ENCODE measurements at regions not wholly inside any gene's neighbourhood (a gene's known extent, or its start where the extent isn't known, plus 50 kb on each side); places are given as distances from the start of the nearest gene placed in this dataset.

DNA sequence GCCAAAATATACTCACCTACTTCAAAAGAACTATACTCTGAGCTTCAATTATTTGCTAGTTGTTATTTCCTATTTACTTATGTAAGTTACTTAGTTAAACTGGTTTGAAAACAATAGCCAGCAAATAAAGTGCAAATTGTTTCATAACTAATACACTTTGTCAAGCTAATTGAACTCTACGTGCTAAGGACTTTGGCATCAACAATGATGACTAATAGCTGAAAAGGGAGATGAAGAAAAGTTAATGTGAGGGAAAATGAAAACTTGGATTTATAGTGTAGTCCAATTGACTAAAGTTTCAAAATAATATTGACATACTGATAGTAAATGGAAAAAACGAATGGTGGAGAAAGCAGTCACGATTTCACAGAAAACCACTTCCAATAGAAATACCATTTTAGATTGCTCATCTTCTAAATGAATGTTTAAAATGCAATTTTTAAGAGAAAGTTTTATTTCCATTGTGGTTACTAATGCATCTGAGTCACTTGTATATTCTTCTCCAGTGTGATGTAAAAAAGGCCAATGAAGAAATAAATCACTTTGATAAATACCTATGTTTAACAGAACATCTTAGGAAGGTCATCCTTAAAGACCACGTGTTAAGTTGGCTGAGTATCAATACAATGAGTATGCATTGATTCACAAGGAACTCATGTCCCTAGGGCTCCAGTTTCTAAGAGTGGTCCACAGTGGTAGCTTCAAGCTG is 455.2 kb downstream of the LTN1 start:
- Histone ChIP-seq H3K9me3 (replicated peaks; ENCODE audit: low read length) (no peaks in the 10 kb centered on the region), H3K4me3 (ENCODE audit: low read length) (no peak overlapping the region), H3K27me3 (ENCODE audit: control insufficient read depth, insufficient read depth, low read length) (no peaks in the 10 kb centered on the region), H3K4me2 (ENCODE audit: low read length) (peak overlapping the region; percentile 39), H3K4me1 (ENCODE audit: control insufficient read depth, insufficient read depth, low read length) (peaks cover 48% of the 10 kb centered on the region), H3K9ac (ENCODE audit: low read depth, low read length) (peak overlapping the region; percentile 72), H3K36me3 (ENCODE audit: insufficient read depth, low read length) (no peaks in the 10 kb centered on the region)

DNA sequence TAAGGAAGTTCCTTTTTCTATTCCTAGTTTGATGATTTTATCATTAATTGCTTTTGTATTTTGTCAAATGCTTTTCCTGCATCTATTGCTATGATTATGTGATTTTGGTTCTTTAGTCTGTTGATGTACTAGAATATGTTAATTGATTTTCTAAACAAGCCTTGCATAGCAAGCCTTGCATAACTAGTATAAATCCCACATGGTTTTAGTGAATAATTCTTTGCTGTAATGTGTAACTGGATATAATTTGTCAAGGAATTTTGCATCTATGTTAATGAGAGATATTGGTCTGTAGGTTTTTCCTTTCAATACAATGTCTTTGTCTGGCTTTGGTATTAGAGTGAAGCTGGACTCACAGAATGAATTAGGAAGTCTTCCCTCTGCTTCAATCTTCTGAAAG is 460.2 kb downstream of the LTN1 start:
- no peak overlapping the region for H3K9ac ChIP-seq (ENCODE audit: low read depth, low read length)
- no peaks in the 10 kb centered on the region for H3K9me3 ChIP-seq (replicated peaks; ENCODE audit: low read length)

DNA sequence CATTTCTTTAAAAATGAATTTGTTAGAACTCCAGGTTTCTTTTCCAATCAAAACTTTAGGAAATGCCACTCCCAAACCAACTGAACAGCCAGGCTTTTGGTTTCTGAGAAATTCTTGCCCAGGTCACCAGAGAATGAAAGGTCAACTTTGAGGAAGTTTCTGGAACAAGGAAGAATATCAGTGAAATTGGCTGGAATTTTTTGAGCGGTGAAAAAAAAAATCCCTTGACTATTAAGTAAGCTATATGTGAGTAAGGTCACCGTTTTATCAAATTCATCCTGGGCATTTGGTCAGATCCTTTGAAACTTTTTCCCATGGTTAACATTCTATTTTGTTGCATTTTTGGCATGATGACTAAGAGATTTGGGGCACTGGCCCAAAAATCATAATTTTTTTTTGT is 469.3 kb downstream of the LTN1 start:
- Histone ChIP-seq H3K4me1 (ENCODE audit: control insufficient read depth, insufficient read depth, low read length) (peaks cover 21% of the 10 kb centered on the region), H3K27me3 (ENCODE audit: control insufficient read depth, insufficient read depth, low read length) (no peaks in the 10 kb centered on the region), H3K9ac (ENCODE audit: low read depth, low read length) (no peak overlapping the region), H3K36me3 (ENCODE audit: insufficient read depth, low read length) (no peaks in the 10 kb centered on the region), H3K4me3 (ENCODE audit: low read length) (no peak overlapping the region), H3K4me2 (ENCODE audit: low read length) (no peak overlapping the region), H3K9me3 (replicated peaks; ENCODE audit: low read length) (no peaks in the 10 kb centered on the region)

More for the DNA sequence above, 460.2 kb downstream of the LTN1 start:
- Histone ChIP-seq H3K27me3 (ENCODE audit: control insufficient read depth, insufficient read depth, low read length) (no peaks in the 10 kb centered on the region), H3K4me1 (ENCODE audit: control insufficient read depth, insufficient read depth, low read length) (peaks cover 13% of the 10 kb centered on the region), H3K4me2 (ENCODE audit: low read length) (no peak overlapping the region), H3K4me3 (ENCODE audit: low read length) (no peak overlapping the region), H3K36me3 (ENCODE audit: insufficient read depth, low read length) (no peaks in the 10 kb centered on the region)

DNA sequence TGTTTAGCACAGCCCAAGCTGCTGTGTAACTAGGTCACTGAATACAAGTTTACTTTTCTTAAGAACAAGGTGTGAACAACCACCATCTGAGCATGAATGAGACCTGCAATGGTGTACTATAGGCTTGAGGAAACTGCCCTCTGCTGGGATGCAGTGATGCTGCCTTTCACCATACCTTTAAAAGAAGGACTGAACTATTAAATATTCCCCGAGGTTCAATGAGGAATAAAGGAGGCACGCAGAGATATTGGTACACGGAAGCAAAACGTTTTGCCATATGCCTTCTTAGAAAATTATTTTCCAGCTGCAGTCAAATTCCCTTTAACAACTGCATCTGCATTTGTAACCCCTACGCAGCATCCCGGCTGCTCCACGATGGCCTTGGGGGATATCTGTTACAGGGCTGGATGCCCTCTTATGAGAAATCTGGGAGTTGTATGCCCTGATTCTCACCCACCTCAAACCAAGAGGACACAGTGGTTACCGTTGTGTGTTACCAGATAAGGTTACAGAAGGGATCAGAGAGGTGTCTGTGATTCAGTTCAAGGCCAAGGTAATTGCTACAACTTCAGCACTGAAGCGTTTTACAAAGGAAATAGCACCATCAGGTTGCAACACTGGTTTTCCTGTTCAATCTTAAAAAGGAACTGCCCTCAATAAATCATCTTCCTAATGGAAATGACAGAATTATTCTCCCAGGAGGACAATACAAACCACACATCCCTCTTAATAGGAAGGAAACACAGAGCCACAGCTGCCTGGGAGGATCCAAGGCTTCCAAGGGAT is 470.5 kb downstream of the LTN1 start:
- Histone ChIP-seq H3K9me3 (replicated peaks; ENCODE audit: low read length) (no peaks in the 10 kb centered on the region), H3K4me1 (ENCODE audit: control insufficient read depth, insufficient read depth, low read length) (peaks cover 27% of the 10 kb centered on the region), H3K4me3 (ENCODE audit: low read length) (no peak overlapping the region), H3K27me3 (ENCODE audit: control insufficient read depth, insufficient read depth, low read length) (no peaks in the 10 kb centered on the region), H3K36me3 (ENCODE audit: insufficient read depth, low read length) (no peaks in the 10 kb centered on the region), H3K9ac (ENCODE audit: low read depth, low read length) (peak overlapping the region; percentile 15), H3K4me2 (ENCODE audit: low read length) (no peak overlapping the region)

DNA sequence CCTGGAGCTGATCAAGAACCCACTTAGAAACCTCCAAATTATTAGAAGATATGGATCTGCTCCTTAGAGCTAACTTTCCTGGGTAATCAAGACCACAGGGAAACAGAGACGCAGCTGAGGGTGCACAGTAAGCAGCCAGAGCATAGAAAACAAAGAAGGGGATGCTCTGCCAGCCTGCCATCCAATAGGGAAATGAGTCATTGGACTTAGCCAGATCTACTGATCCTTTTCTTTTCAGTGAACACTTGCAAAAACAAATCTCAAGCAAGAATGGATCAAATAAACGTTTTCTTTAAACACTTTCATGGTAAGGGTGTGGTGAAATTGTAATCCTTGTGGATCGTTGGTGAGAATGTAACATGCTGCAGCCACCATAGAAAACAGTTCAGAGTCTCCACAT is 474.0 kb downstream of the LTN1 start:
- Histone ChIP-seq H3K36me3 (ENCODE audit: insufficient read depth, low read length) (no peaks in the 10 kb centered on the region), H3K9ac (ENCODE audit: low read depth, low read length) (no peak overlapping the region), H3K27me3 (ENCODE audit: control insufficient read depth, insufficient read depth, low read length) (no peaks in the 10 kb centered on the region), H3K9me3 (replicated peaks; ENCODE audit: low read length) (no peaks in the 10 kb centered on the region), H3K4me2 (ENCODE audit: low read length) (no peak overlapping the region), H3K4me1 (ENCODE audit: control insufficient read depth, insufficient read depth, low read length) (peaks cover 32% of the 10 kb centered on the region), H3K4me3 (ENCODE audit: low read length) (no peak overlapping the region)

DNA sequence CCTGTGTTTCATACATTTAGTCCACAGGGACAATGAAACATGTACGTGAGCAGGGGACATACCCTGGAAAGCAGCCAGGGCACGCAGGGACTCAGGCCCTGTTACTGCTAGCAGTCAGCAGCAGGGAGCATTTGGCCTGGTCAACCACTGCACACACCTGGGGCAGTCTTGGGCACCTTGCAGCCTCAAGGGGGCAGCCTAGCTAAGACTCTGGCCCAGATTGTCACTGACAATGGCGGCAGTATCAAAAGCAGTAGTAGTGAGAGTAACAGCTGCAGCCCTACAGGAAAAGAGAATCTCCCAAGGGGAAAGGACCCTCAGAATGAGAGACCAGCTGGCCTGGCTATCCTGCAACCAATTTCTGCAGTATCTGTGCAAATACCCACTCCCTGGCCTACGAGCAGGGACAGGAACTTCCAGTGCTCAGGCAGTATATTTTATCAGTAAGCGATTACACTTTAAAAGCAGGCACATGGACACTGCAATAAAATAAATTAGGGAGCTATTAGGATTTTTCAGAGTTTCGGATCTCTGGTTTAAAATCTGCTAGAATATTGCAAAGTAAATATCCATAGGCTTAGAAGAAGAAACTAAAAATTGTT is 475.6 kb downstream of the LTN1 start:
- H3K4me2 ChIP-seq (ENCODE audit: low read length) = no peak overlapping the region
- peaks cover 20% of the 10 kb centered on the region for H3K4me1 ChIP-seq (ENCODE audit: control insufficient read depth, insufficient read depth, low read length)
- no peaks in the 10 kb centered on the region for H3K27me3 ChIP-seq (ENCODE audit: control insufficient read depth, insufficient read depth, low read length)
- H3K9me3 ChIP-seq (replicated peaks; ENCODE audit: low read length) = no peaks in the 10 kb centered on the region
- H3K9ac ChIP-seq (ENCODE audit: low read depth, low read length) = no peak overlapping the region
- no peaks in the 10 kb centered on the region for H3K36me3 ChIP-seq (ENCODE audit: insufficient read depth, low read length)
- no peak overlapping the region for H3K4me3 ChIP-seq (ENCODE audit: low read length)

DNA sequence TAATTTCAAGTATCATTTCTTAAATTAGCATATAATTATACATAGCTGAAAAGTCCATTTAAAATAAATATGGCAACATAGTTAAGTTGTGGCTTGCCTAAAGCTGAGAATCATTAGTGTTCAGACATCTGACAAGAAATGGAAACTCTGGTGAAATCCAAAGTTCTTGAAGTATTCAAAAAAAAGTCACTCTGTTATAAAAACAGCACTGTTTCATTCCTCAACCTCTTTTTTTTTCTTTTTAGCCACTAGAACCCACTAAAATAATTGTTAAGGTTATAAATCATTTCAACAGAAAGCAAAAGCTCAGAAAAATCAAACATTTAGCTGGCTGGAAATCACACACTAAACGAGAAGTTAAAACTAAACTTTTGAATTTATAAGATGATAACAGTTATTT is 476.7 kb downstream of the LTN1 start:
- Histone ChIP-seq H3K4me3 (ENCODE audit: low read length) (no peak overlapping the region), H3K4me1 (ENCODE audit: control insufficient read depth, insufficient read depth, low read length) (peaks cover 20% of the 10 kb centered on the region), H3K4me2 (ENCODE audit: low read length) (no peak overlapping the region), H3K27me3 (ENCODE audit: control insufficient read depth, insufficient read depth, low read length) (no peaks in the 10 kb centered on the region), H3K9me3 (replicated peaks; ENCODE audit: low read length) (no peaks in the 10 kb centered on the region), H3K9ac (ENCODE audit: low read depth, low read length) (no peak overlapping the region), H3K36me3 (ENCODE audit: insufficient read depth, low read length) (no peaks in the 10 kb centered on the region)

DNA sequence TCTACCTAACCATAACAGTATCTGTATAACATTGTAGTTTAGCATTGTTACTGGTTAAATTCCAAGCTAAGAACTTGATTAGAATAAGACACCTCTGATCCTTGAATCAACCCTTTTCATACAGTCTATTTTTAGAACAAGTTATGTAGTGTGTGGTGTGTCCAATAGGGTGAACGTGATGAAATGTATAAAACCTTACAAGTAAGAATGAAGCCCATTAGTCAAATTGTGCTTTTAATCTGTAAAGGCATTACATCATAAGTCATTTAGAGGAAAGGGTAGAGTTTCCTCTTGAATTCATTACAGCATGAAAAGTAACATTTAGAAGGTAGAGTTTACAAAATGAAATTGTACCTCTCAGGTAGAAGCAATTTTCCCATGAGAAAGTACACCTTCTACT is 479.2 kb downstream of the LTN1 start:
- no peaks in the 10 kb centered on the region for H3K27me3 ChIP-seq (ENCODE audit: control insufficient read depth, insufficient read depth, low read length)
- H3K36me3 ChIP-seq (ENCODE audit: insufficient read depth, low read length) = no peaks in the 10 kb centered on the region
- no peaks in the 10 kb centered on the region for H3K9me3 ChIP-seq (replicated peaks; ENCODE audit: low read length)
- no peak overlapping the region for H3K4me2 ChIP-seq (ENCODE audit: low read length)
- H3K4me1 ChIP-seq (ENCODE audit: control insufficient read depth, insufficient read depth, low read length) = peaks cover 12% of the 10 kb centered on the region
- no peak overlapping the region for H3K9ac ChIP-seq (ENCODE audit: low read depth, low read length)
- no peak overlapping the region for H3K4me3 ChIP-seq (ENCODE audit: low read length)

DNA sequence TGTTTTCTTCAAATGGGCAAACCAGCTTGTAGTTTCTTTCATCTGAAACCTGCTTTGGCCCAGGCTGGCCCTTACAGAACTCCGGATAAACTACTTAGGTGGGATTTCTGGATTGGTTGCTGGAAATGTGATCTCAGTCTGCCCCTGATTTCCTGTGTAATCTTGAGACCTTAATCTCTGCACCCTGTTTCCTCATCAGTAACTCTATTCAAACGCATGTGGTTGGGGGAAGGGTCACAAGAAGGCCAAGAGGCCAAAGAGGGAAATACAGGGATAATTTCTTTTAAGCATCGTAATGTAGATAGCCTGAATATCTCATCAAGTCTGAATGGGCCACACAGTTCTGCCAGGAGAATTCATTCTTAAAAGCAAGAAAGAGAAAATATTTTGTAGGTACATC is 483.6 kb downstream of the LTN1 start:
- H3K9me3 ChIP-seq (replicated peaks; ENCODE audit: low read length) = peaks cover 9% of the 10 kb centered on the region
- no peak overlapping the region for H3K9ac ChIP-seq (ENCODE audit: low read depth, low read length)
- no peaks in the 10 kb centered on the region for H3K4me1 ChIP-seq (ENCODE audit: control insufficient read depth, insufficient read depth, low read length)
- no peak overlapping the region for H3K4me3 ChIP-seq (ENCODE audit: low read length)
- no peak overlapping the region for H3K4me2 ChIP-seq (ENCODE audit: low read length)
- H3K36me3 ChIP-seq (ENCODE audit: insufficient read depth, low read length) = no peaks in the 10 kb centered on the region
- no peaks in the 10 kb centered on the region for H3K27me3 ChIP-seq (ENCODE audit: control insufficient read depth, insufficient read depth, low read length)

GRCh38 chr21:28508126-28508525 is 484.6 kb downstream of the LTN1 start:
- H3K4me1 ChIP-seq (ENCODE audit: control insufficient read depth, insufficient read depth, low read length) = no peaks in the 10 kb centered on the region
- peaks cover 9% of the 10 kb centered on the region for H3K9me3 ChIP-seq (replicated peaks; ENCODE audit: low read length)
- H3K4me2 ChIP-seq (ENCODE audit: low read length) = no peak overlapping the region
- H3K4me3 ChIP-seq (ENCODE audit: low read length) = no peak overlapping the region
- no peaks in the 10 kb centered on the region for H3K36me3 ChIP-seq (ENCODE audit: insufficient read depth, low read length)
- no peak overlapping the region for H3K9ac ChIP-seq (ENCODE audit: low read depth, low read length)
- no peaks in the 10 kb centered on the region for H3K27me3 ChIP-seq (ENCODE audit: control insufficient read depth, insufficient read depth, low read length)

GRCh38 chr21:28496517-28496916 is 496.2 kb downstream of the LTN1 start:
- Histone ChIP-seq H3K36me3 (ENCODE audit: insufficient read depth, low read length) (no peaks in the 10 kb centered on the region), H3K4me3 (ENCODE audit: low read length) (no peak overlapping the region), H3K9me3 (replicated peaks; ENCODE audit: low read length) (no peaks in the 10 kb centered on the region), H3K9ac (ENCODE audit: low read depth, low read length) (no peak overlapping the region), H3K4me1 (ENCODE audit: control insufficient read depth, insufficient read depth, low read length) (no peaks in the 10 kb centered on the region), H3K4me2 (ENCODE audit: low read length) (no peak overlapping the region), H3K27me3 (ENCODE audit: control insufficient read depth, insufficient read depth, low read length) (no peaks in the 10 kb centered on the region)

All from skeletal muscle satellite cell (primary cell).